ENCODE measurements at regions not wholly inside any gene's neighbourhood (a gene's known extent, or its start where the extent isn't known, plus 50 kb on each side); places are given as distances from the start of the nearest gene placed in this dataset.

DNA sequence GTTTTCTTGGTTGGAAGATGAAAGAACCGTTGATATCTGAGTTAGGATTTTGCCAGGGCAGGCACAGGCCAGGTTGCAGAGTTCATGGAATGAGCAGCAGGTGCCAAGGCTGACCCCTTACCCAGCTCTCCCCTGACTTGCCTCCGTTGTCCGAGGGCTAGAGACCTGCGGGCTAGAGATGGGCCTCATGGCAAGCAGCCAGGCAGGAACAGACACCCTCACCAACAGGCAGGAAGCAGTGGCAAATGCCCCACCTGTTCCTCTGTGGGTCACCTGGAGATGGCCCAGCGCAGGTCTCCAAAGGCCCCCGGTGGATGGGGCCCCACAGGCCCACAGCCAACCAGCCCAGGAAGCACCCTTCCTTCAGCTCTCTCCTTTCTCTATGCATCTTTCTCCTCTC is 186.7 kb upstream of the PMEPA1 start:
- TF ChIP-seq ZNF24 (IDR thresholded peaks at IDR 0.05) (no peak), ESRRA (IDR thresholded peaks at IDR 0.05; ENCODE audit: low read length) (no peak)
- TF ChIP-seq, protein P1, sequence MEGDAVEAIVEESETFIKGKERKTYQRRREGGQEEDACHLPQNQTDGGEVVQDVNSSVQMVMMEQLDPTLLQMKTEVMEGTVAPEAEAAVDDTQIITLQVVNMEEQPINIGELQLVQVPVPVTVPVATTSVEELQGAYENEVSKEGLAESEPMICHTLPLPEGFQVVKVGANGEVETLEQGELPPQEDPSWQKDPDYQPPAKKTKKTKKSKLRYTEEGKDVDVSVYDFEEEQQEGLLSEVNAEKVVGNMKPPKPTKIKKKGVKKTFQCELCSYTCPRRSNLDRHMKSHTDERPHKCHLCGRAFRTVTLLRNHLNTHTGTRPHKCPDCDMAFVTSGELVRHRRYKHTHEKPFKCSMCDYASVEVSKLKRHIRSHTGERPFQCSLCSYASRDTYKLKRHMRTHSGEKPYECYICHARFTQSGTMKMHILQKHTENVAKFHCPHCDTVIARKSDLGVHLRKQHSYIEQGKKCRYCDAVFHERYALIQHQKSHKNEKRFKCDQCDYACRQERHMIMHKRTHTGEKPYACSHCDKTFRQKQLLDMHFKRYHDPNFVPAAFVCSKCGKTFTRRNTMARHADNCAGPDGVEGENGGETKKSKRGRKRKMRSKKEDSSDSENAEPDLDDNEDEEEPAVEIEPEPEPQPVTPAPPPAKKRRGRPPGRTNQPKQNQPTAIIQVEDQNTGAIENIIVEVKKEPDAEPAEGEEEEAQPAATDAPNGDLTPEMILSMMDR (IDR thresholded peaks at IDR 0.05 in 2 of 3, conservative IDR thresholded peaks at IDR 0.05 in 1 of 3; ENCODE audit: control insufficient read depth in 2 of 3, extremely low read depth in 1 of 3, insufficient read depth in 1 of 3, low read depth in 3 of 3, low read length in 3 of 3) = no peak
- TF ChIP-seq, protein P2, sequence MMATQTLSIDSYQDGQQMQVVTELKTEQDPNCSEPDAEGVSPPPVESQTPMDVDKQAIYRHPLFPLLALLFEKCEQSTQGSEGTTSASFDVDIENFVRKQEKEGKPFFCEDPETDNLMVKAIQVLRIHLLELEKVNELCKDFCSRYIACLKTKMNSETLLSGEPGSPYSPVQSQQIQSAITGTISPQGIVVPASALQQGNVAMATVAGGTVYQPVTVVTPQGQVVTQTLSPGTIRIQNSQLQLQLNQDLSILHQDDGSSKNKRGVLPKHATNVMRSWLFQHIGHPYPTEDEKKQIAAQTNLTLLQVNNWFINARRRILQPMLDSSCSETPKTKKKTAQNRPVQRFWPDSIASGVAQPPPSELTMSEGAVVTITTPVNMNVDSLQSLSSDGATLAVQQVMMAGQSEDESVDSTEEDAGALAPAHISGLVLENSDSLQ (IDR thresholded peaks at IDR 0.05) = no peak

All from GM12878 (cell line).